Thyroid gland (tissue), 4 donors: ENCODE measurements at regions not wholly inside any gene's neighbourhood (a gene's known extent, or its start where the extent isn't known, plus 50 kb on each side); places are given as distances from the start of the nearest gene placed in this dataset.

ENCODE experiments used
- DNase-seq, 2 donors: peaks; one replicate each; pipeline ENCODE4 v3.0.0-alpha.2; 2019
- H3K27ac ChIP-seq, 3 donors: fragments of 200-600 bp; sonication (generic); 1 replicate in 2 of 3; 2 replicates in 1 of 3; pipeline ENCODE4 v1.5.1; 2016 to 2019; ENCODE audit warnings: mild to moderate bottlenecking in 1 of 3, moderate library complexity in 1 of 3
- H3K27me3 ChIP-seq: fragments of 200-600 bp; sonication (generic); one replicate; pipeline ENCODE4 v1.5.1; 2019
- H3K36me3 ChIP-seq, 2 donors: fragments of 200-600 bp; sonication (generic); one replicate each; pipeline ENCODE4 v1.5.1; 2016 to 2019
- H3K4me1 ChIP-seq, 2 donors: fragments of 200-600 bp; sonication (generic); one replicate each; pipeline ENCODE4 v1.5.1; 2017 to 2019
- H3K4me3 ChIP-seq, 3 donors: fragments of 200-600 bp; sonication (generic); replicated peaks in 1 of 3; 1 replicate in 2 of 3; 2 replicates in 1 of 3; pipeline ENCODE4 v1.5.1; 2016; ENCODE audit warnings: mild to moderate bottlenecking in 1 of 3
- H3K9me3 ChIP-seq: fragments of 200-600 bp; sonication (generic); one replicate; pipeline ENCODE4 v1.5.1; 2017
- POLR2A ChIP-seq, 2 donors: fragments of 450-650 bp; IDR thresholded peaks; one replicate each; pipeline ENCODE4 v1.6.1; 2017; ENCODE audit warnings: antibody characterized with exemption in 2 of 2, mild to moderate bottlenecking in 2 of 2, moderate library complexity in 1 of 2
- WGBS, 2 donors: methylation state at CpG; one replicate each; pipeline ENCODE4 v1.1.5; 2017; 5-methylcytosine and 5-hydroxymethylcytosine counted together
- intact Hi-C: fragments of 100-400 bp; cut with DNase I; formaldehyde crosslinking; loops from one replicate; pipeline ENCODE4 v1.15.1; 2023
- TF ChIP-seq, protein P1 (sequence below), 6 experiments: fragments of 200-600 bp in 3 of 6; fragments of 450-650 bp in 3 of 6; sonication (generic) in 3 of 6; IDR thresholded peaks; one replicate each; pipeline ENCODE4 v1.5.1; 2016 to 2019; ENCODE audit warnings: antibody characterized with exemption in 6 of 6, mild to moderate bottlenecking in 2 of 6, inconsistent platforms in 1 of 6, moderate library complexity in 1 of 6

DNA sequence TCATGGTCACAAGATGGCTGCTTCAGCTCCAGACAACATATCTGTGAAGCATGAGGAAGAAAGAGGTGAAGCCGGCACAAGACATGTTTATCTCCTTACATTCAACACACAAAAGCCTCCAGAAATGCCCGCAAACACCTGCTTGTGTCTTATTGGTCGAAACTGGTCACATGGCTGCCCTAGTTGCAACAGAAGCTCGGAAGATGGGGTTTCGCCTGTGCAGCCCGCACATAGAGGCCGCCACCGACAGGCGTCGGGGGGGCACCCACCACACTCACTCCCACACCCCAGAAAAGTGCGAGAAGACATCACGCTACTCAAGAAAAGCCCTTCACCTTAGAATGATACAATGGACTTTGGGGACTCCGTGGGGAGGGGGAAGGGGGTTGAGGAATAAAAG, 63.0 kb upstream of the MGMT start:
- no peak for TF ChIP-seq POLR2A (IDR thresholded peaks at IDR 0.05)
- TF ChIP-seq, protein P1, sequence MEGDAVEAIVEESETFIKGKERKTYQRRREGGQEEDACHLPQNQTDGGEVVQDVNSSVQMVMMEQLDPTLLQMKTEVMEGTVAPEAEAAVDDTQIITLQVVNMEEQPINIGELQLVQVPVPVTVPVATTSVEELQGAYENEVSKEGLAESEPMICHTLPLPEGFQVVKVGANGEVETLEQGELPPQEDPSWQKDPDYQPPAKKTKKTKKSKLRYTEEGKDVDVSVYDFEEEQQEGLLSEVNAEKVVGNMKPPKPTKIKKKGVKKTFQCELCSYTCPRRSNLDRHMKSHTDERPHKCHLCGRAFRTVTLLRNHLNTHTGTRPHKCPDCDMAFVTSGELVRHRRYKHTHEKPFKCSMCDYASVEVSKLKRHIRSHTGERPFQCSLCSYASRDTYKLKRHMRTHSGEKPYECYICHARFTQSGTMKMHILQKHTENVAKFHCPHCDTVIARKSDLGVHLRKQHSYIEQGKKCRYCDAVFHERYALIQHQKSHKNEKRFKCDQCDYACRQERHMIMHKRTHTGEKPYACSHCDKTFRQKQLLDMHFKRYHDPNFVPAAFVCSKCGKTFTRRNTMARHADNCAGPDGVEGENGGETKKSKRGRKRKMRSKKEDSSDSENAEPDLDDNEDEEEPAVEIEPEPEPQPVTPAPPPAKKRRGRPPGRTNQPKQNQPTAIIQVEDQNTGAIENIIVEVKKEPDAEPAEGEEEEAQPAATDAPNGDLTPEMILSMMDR (IDR thresholded peaks at IDR 0.05) = no peak
- Histone ChIP-seq H3K27me3 (no peaks in the 10 kb centered on the region), H3K36me3 (no peaks in the 10 kb centered on the region), H3K4me1 (no peaks in the 10 kb centered on the region), H3K9me3 (no peaks in the 10 kb centered on the region), H3K27ac (no peak overlapping the region), H3K4me3 (no peak overlapping the region)
- intact Hi-C loops = no loop called here
- no peak for DNase-seq
- WGBS, 2 donors = 96 to 97% methylated on average over 13 of the region's 13 CpGs

DNA sequence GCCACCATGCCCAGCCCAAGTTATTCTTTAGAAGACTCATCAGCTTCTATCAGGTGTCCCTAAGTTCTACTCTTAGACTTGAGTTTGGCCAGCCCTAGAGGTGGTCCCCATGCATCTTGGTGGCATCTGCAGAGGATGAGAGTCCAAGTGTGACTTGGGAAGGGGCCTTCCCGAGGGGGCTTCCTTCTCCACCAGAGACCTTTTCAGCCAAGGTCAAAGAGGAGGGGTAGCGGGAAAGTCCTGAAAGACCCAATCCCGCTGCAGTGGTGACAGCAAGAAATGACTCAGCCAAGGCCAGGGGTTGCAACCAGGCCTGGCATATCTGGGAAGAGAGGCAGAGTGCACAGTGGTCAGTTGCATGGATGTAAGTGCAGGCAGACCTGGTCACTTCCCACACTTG, 61.7 kb upstream of the MGMT start:
- TF ChIP-seq POLR2A (IDR thresholded peaks at IDR 0.05) = no peak
- TF ChIP-seq, protein P1 (IDR thresholded peaks at IDR 0.05) = no peak
- no peak overlapping the region for H3K4me3 ChIP-seq
- WGBS, 2 donors = 90 to 93% methylated on average over 3 of the region's 3 CpGs
- H3K27ac ChIP-seq = no peak overlapping the region
- no peaks in the 10 kb centered on the region for H3K36me3 ChIP-seq
- no peak for DNase-seq
- no peaks in the 10 kb centered on the region for H3K4me1 ChIP-seq
- no peaks in the 10 kb centered on the region for H3K9me3 ChIP-seq
- no peaks in the 10 kb centered on the region for H3K27me3 ChIP-seq
- intact Hi-C loops = no loop called here

DNA sequence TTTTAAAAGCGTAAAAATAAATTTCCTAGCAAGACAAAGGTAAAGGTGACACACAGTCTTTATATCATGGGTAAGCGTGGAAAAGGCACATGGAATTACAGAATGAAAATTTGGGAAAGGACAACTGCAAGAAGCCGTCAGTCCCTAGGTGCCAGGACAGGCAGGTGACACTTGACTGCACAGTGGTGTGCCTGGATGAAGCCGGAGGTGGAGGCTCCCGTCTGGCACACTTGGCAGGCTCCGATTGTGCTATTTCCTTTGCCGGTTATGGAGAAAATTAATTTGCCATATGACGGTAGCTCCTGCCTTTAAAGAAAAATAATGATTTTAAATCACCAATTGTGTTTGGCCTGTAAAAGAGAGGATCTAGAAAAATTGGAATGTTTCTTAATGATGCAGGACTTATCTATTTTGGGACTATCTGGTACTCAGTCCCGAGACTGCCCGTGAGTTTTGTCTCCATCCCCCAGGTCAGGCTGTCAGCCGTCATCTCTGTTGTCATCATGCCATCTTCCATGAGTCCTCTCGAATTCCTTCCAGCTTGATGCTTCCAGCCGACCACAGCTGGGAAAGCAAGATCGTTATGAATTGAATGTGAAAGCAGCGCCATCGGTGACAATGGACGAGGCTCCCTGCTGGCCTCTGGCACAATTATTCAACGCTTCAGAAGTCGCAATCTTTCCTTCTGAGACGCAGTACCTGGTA, 56.2 kb upstream of the MGMT start:
- Histone ChIP-seq H3K36me3 (no peaks in the 10 kb centered on the region), H3K27ac (no peak overlapping the region), H3K27me3 (no peaks in the 10 kb centered on the region), H3K9me3 (no peaks in the 10 kb centered on the region), H3K4me3 (no peak overlapping the region), H3K4me1 (no peaks in the 10 kb centered on the region)
- intact Hi-C loops = no loop called here
- DNase-seq = no peak
- TF ChIP-seq, protein P1 (IDR thresholded peaks at IDR 0.05) = no peak
- TF ChIP-seq POLR2A (IDR thresholded peaks at IDR 0.05) = no peak
- 72% methylated on average over 20 of the region's 20 CpGs for WGBS, 2 donors

DNA sequence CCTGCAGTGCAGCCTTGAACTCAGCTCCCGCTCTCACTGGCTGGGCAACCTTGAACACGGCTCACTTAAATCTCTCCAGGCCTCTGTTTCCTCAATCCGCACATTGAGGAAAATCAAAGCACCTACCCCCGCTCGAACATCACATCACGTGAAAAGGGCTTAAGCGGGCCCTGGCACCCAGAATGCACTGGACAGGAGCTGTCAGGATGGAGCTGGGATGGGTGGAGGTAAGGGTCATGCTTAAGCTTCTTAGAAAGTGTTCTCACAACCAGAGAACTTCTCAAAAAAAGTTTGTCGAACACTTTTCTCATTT, 55.7 kb upstream of the MGMT start:
- Histone ChIP-seq H3K27ac (no peak overlapping the region), H3K27me3 (no peaks in the 10 kb centered on the region), H3K36me3 (no peaks in the 10 kb centered on the region), H3K4me1 (no peaks in the 10 kb centered on the region), H3K9me3 (no peaks in the 10 kb centered on the region), H3K4me3 (no peak overlapping the region)
- no peak for DNase-seq
- TF ChIP-seq POLR2A (IDR thresholded peaks at IDR 0.05) = no peak
- TF ChIP-seq, protein P1 (IDR thresholded peaks at IDR 0.05) = no peak
- intact Hi-C loops = no loop called here
- 91 to 96% methylated on average over 8 of the region's 8 CpGs for WGBS, 2 donors

DNA sequence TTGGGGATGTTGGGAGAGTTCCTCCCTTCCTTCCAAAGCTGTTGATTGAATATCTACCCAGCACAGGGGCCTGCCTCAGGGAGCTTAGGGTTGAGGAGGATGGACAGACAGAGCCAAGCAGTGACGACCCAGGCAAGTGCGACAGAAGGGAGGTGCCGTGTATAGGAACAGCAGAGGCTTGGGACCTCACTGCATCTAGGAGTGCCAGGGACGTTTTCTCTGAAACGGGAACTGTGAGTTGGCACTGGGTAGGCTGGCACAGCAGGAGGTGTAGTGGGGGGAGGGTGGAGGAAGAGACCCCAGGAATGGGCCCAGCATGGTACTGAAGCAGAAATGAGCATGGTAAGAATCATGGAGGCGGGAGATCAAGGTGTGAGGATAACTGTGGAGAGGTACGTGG, 55.3 kb upstream of the MGMT start:
- Histone ChIP-seq H3K9me3 (no peaks in the 10 kb centered on the region), H3K27me3 (no peaks in the 10 kb centered on the region), H3K36me3 (no peaks in the 10 kb centered on the region), H3K4me3 (no peak overlapping the region), H3K27ac (no peak overlapping the region), H3K4me1 (no peaks in the 10 kb centered on the region)
- intact Hi-C loops = no loop called here
- TF ChIP-seq, protein P1 (IDR thresholded peaks at IDR 0.05) = no peak
- no peak for TF ChIP-seq POLR2A (IDR thresholded peaks at IDR 0.05)
- DNase-seq = no peak
- 73 to 74% methylated on average over 7 of the region's 7 CpGs for WGBS, 2 donors
